Right atrium auricular region (tissue), 2 donors: ENCODE measurements at regions not wholly inside any gene's neighbourhood (a gene's known extent, or its start where the extent isn't known, plus 50 kb on each side); places are given as distances from the start of the nearest gene placed in this dataset.

Experiments used
- DNase-seq: peaks from one replicate; pipeline ENCODE4 v3.0.0-alpha.2; 2019; ENCODE audit warnings: low spot score
- H3K27ac ChIP-seq, 2 donors: fragments of 200-600 bp; sonication (generic); 1 replicate in 1 of 2; 2 replicates in 1 of 2; pipeline ENCODE4 v1.5.1; 2016 to 2019
- H3K27me3 ChIP-seq, 2 donors: fragments of 200-600 bp; sonication (generic); one replicate each; pipeline versions ENCODE4 v1.5.1 to v1.6.0; 2017 to 2019
- H3K36me3 ChIP-seq: fragments of 200-600 bp; sonication (generic); one replicate; pipeline ENCODE4 v1.5.1; 2016
- H3K4me1 ChIP-seq, 2 donors: fragments of 200-600 bp; sonication (generic); one replicate each; pipeline versions ENCODE4 v1.5.1 to v1.6.0; 2017 to 2019
- H3K4me3 ChIP-seq, 2 donors: fragments of 200-600 bp; sonication (generic); 1 replicate in 1 of 2; 2 replicates in 1 of 2; pipeline ENCODE4 v1.5.1; 2017 to 2019; ENCODE audit warnings: mild to moderate bottlenecking in 1 of 2, moderate library complexity in 1 of 2
- H3K9me3 ChIP-seq, 2 donors: fragments of 200-600 bp; sonication (generic); one replicate each; pipeline ENCODE4 v1.5.1; 2019
- TF ChIP-seq, protein P1 (sequence below), 2 donors: fragments of 200-600 bp; sonication (generic); IDR thresholded peaks; one replicate each; pipeline ENCODE4 v1.5.1; 2019; ENCODE audit warnings: antibody characterized with exemption in 2 of 2

DNA sequence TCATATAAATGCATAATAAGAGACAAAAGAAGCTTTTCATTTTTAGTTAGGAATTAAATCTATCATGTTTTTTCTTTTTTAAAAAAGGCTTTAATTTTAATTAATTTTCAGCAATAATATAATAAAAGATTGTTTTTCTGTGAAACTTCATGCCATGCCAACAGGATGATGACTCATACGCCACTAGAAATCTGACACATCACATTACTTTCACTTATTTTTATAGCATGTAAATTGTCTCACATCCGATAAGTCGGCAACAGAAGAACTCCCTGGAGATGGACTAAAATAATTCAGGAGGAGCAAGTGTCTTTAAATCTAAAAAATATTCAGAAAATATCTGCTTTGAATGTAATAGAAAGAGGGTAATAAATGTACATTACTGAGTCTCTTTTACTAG, 1024.2 kb upstream of the ACVR2A start:
- Histone ChIP-seq H3K4me3 (no peak overlapping the region), H3K9me3 (no peaks in the 10 kb centered on the region), H3K4me1 (no peaks in the 10 kb centered on the region), H3K27me3 (no peaks in the 10 kb centered on the region), H3K36me3 (no peaks in the 10 kb centered on the region), H3K27ac (no peak overlapping the region)
- DNase-seq = no peak
- TF ChIP-seq, protein P1, sequence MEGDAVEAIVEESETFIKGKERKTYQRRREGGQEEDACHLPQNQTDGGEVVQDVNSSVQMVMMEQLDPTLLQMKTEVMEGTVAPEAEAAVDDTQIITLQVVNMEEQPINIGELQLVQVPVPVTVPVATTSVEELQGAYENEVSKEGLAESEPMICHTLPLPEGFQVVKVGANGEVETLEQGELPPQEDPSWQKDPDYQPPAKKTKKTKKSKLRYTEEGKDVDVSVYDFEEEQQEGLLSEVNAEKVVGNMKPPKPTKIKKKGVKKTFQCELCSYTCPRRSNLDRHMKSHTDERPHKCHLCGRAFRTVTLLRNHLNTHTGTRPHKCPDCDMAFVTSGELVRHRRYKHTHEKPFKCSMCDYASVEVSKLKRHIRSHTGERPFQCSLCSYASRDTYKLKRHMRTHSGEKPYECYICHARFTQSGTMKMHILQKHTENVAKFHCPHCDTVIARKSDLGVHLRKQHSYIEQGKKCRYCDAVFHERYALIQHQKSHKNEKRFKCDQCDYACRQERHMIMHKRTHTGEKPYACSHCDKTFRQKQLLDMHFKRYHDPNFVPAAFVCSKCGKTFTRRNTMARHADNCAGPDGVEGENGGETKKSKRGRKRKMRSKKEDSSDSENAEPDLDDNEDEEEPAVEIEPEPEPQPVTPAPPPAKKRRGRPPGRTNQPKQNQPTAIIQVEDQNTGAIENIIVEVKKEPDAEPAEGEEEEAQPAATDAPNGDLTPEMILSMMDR (IDR thresholded peaks at IDR 0.05) = no peak

DNA sequence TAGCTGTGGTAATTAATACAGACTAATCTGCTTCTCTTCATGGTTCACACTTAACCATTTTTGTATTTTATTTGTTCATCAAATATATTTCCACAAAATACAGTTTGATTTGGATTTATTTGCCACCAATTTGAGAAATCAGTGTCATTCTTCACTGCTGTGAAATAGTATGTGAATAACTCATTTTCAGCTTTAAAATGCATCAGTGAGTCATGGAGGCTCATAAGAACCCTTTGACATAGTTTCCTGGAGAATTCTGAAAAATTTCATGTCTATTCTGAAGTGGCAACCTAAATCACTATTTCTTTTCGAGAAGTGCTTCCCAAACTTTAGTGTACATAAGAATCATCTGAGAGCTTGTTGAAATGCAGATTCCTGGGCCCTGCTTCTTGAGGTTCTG, 1026.7 kb upstream of the ACVR2A start:
- Histone ChIP-seq H3K4me1 (no peaks in the 10 kb centered on the region), H3K9me3 (peaks cover 0 to under 1% of the 10 kb centered on the region in 2 donors), H3K36me3 (no peaks in the 10 kb centered on the region), H3K27me3 (no peaks in the 10 kb centered on the region), H3K27ac (no peak overlapping the region), H3K4me3 (no peak overlapping the region)
- TF ChIP-seq, protein P1 (IDR thresholded peaks at IDR 0.05) = no peak
- DNase-seq = no peak

DNA sequence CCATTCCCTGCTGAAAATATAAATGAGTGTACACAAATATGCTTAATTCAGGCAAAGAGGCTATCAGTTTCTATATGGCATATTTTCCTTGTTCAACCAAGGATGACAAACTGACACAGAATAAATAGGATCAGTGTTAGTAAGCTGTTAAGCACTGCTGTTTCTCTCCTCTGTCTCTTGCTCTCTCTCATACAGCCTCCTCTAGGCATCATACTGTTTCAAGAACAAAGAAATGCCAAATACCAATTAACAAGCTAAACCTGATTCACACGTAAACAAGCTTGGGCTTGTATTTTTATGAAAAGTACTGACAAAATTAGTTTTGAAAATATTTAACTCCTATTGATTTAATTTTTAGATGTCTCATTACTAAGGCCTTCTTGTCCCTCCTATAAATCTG, 1027.2 kb upstream of the ACVR2A start:
- H3K4me3 ChIP-seq = no peak overlapping the region
- no peaks in the 10 kb centered on the region for H3K36me3 ChIP-seq
- DNase-seq = no peak
- peaks cover 0 to 6% of the 10 kb centered on the region in 2 donors for H3K9me3 ChIP-seq
- no peaks in the 10 kb centered on the region for H3K27me3 ChIP-seq
- TF ChIP-seq, protein P1 (IDR thresholded peaks at IDR 0.05) = no peak
- H3K4me1 ChIP-seq = no peaks in the 10 kb centered on the region
- H3K27ac ChIP-seq = no peak overlapping the region

DNA sequence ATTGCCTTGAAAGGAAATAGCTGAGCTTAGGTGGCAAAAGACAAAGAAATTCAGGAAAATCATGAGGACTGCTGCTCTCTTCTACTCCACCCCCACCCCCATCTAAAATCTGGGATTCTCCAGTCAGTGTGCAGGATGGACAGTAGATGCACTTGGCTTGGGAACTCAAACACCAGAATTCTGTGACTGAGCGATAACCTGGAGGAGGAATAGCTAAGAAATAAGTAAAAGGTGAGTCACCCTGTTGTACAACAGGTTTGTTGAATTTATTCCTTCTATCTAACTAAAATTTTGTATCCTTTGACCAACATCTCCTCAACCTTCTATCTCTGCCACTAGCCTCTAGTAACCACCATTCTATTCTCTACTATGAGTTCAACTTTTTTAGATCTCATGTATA, 1029.9 kb upstream of the ACVR2A start:
- H3K36me3 ChIP-seq = no peaks in the 10 kb centered on the region
- no peak overlapping the region for H3K27ac ChIP-seq
- DNase-seq = no peak
- peaks cover 0 to 14% of the 10 kb centered on the region in 2 donors for H3K9me3 ChIP-seq
- no peaks in the 10 kb centered on the region for H3K4me1 ChIP-seq
- TF ChIP-seq, protein P1 (IDR thresholded peaks at IDR 0.05) = no peak
- no peaks in the 10 kb centered on the region for H3K27me3 ChIP-seq
- no peak overlapping the region for H3K4me3 ChIP-seq

DNA sequence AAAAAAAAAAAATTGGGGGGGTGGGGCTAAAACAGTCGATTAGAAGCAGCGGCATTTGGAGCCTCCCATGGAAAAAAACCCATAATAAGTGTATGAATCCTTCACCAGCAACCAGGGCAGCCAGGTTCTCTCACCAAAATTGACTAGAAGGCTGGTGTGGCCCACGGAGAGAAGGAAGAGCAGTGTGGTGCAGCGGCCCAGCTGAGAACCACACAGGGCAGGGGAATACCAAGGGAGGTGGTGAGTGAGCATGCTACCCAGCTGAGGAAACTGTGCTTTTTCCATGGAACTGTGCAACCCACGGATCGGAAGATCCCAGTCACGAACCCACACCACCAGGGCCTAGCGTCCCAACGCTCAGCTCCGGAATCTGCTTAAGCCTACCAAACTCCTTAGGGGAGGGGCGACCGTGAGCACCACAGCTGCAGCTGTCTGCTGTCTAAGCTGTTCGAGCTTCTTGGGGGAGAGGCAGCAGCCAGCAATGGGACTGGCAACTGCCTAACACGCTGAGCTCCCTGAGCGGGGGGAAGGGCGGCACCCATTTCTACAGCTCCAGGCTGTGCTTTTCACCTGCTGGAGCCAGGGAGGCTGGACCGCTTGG, 1037.2 kb upstream of the ACVR2A start:
- Histone ChIP-seq H3K4me1 (no peaks in the 10 kb centered on the region), H3K9me3 (peaks cover 0 to 9% of the 10 kb centered on the region in 2 donors), H3K4me3 (no peak overlapping the region), H3K27ac (no peak overlapping the region), H3K27me3 (no peaks in the 10 kb centered on the region), H3K36me3 (no peaks in the 10 kb centered on the region)
- TF ChIP-seq, protein P1 (IDR thresholded peaks at IDR 0.05) = no peak
- no peak for DNase-seq

DNA sequence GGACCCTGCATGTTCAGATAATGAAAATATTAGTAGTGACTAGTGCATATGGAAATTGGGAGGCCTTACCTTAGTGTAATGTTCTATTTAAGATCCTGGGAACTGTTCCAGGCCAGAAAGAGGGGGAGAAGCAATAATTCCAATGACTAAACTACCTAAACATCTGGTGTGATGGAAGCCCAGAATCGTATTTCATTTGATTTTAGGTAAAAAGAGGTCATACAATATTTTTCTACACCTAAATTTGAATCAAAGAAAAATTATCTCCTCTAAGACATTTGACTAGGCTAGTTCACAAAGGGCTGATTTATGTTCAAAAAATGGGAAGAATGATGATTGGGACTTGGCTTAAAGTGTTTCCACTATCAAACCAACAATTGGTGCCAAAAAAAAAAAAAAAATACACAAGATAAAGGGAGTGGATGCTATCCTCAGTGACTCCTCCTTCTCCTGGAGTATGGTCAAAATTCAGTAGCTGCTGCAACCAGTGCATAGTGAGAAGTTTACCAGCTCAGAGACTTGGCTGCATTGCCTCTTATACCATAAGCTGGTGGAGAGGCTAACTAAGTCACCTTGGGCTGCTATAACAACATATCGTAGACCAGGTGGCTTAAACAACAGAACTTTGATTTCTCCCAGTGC, 1038.3 kb upstream of the ACVR2A start:
- Histone ChIP-seq H3K9me3 (no peaks in the 10 kb centered on the region), H3K27me3 (no peaks in the 10 kb centered on the region), H3K4me1 (no peaks in the 10 kb centered on the region), H3K4me3 (no peak overlapping the region), H3K36me3 (no peaks in the 10 kb centered on the region), H3K27ac (no peak overlapping the region)
- TF ChIP-seq, protein P1 (IDR thresholded peaks at IDR 0.05) = no peak
- DNase-seq = no peak
